Panc1 (cell line): ENCODE measurements at regions not wholly inside any gene's neighbourhood (a gene's known extent, or its start where the extent isn't known, plus 50 kb on each side); places are given as distances from the start of the nearest gene placed in this dataset.

Experiments used
- ATAC-seq: fragments of 200-7000 bp; cut with Tn5 transposase; 2 replicates; pipeline ENCODE4 v1.9.1; 2020; ENCODE audit warnings: mild to moderate bottlenecking, moderate library complexity
- BruUV-seq: library from RNA; stranded (reverse); fragments of 400-500 nt; replicated peaks from 2 replicates; lab custom pipeline; 2021; lab: Mats Ljungman, UMichigan
- CTCF ChIA-PET: fragments of 300-600 bp; sonication (Branson Sonifier 250); formaldehyde crosslinking; loops from one replicate; lab custom pipeline; 2022; ENCODE audit warnings: antibody characterized with exemption; lab: Charles Lee
- POLR2A ChIA-PET: fragments of 300-600 bp; sonication (Branson Sonifier 250); formaldehyde crosslinking; loops from one replicate; lab custom pipeline; 2022; ENCODE audit warnings: antibody characterized with exemption; lab: Charles Lee
- DNase-seq: peaks from one replicate; pipeline ENCODE4 v3.0.0-alpha.2; 2010; ENCODE audit warnings: low read depth, low spot score
- H3K27ac ChIP-seq: 2 replicates; pipeline ENCODE4 v1.5.1; 2011; ENCODE audit warnings: mild to moderate bottlenecking, low read length, inconsistent platforms
- H3K27me3 ChIP-seq: fragments of 200-500 bp; sonication (Bioruptor generic); 2 replicates; pipeline ENCODE4 v1.6.0; 2014; ENCODE audit warnings: low read length, inconsistent platforms; ENCODE audit not compliant: control insufficient read depth, insufficient read depth
- H3K36me3 ChIP-seq: fragments of 200-500 bp; sonication (Bioruptor generic); 2 replicates; pipeline ENCODE4 v1.5.1; 2014; ENCODE audit warnings: inconsistent platforms, mild to moderate bottlenecking, low read length, moderate library complexity; ENCODE audit not compliant: control insufficient read depth, insufficient read depth
- H3K4me1 ChIP-seq: 2 replicates; pipeline ENCODE4 v1.5.1; 2011; ENCODE audit warnings: inconsistent platforms, mild to moderate bottlenecking, low read length, moderate library complexity; ENCODE audit not compliant: control insufficient read depth, insufficient read depth
- H3K4me3 ChIP-seq, 2 experiments: 2 replicates each; pipeline ENCODE4 v1.5.1; 2011 to 2012; ENCODE audit warnings: low read depth in 2 of 2, low read length in 2 of 2, mild to moderate bottlenecking in 2 of 2, inconsistent platforms in 1 of 2, moderate library complexity in 1 of 2
- H3K9me3 ChIP-seq: fragments of 200-500 bp; sonication (Bioruptor generic); 2 replicates; pipeline ENCODE4 v1.5.1; 2014; ENCODE audit warnings: low read depth, mild to moderate bottlenecking, inconsistent platforms, low read length, moderate library complexity; ENCODE audit not compliant: control insufficient read depth, insufficient read depth
- CTCF ChIP-seq: fragments of 450-650 bp; IDR thresholded peaks from 2 replicates; pipeline ENCODE4 v1.5.1; 2017; ENCODE audit warnings: mild to moderate bottlenecking
- POLR2AphosphoS5 ChIP-seq: IDR thresholded peaks from 2 replicates; pipeline ENCODE4 v1.6.1; 2012; ENCODE audit warnings: mild to moderate bottlenecking, low read depth, low read length, moderate library complexity
- REST ChIP-seq, 2 experiments: IDR thresholded peaks; 2 replicates each; pipeline ENCODE4 v1.6.1; 2011 to 2012; ENCODE audit warnings: low read depth in 2 of 2, control low read depth in 1 of 2, low read length in 1 of 2, mild to moderate bottlenecking in 1 of 2, moderate library complexity in 1 of 2; ENCODE audit not compliant: insufficient read depth in 1 of 2
- SIN3A ChIP-seq: IDR thresholded peaks from 2 replicates; pipeline ENCODE4 v1.6.1; 2012; ENCODE audit warnings: low read depth, mild to moderate bottlenecking, low read length, moderate library complexity, borderline replicate concordance; ENCODE audit not compliant: insufficient read depth
- TCF7L2 ChIP-seq: IDR thresholded peaks from 2 replicates; pipeline ENCODE4 v1.6.1; 2011; ENCODE audit warnings: mild to moderate bottlenecking, low read depth, low read length, inconsistent platforms
- in situ Hi-C: cut with HindIII; loops from 2 replicates; pipeline ENCODE4 v1.10.0; 2016; ENCODE audit warnings: low sequenced_read_pairs, low pct_unique_long_range_greater_than_20kb
- intact Hi-C: fragments of 100-400 bp; cut with micrococcal nuclease; formaldehyde crosslinking; loops from one replicate; pipeline ENCODE4 v1.10.0; 2022; ENCODE audit not compliant: unreplicated experiment

GRCh38 chr13:93080587-93080986 is 146.0 kb upstream of the GPC6 start:
- no peak for DNase-seq
- in situ Hi-C loops: no loop called here

GRCh38 chr13:93086329-93086728 is 140.3 kb upstream of the GPC6 start:
- intact Hi-C loops: no loop called here
- ChIA-PET CTCF (no interaction called here), POLR2A (no interaction called here)
- H3K36me3 ChIP-seq: no peaks in the 10 kb centered on the region
- H3K9me3 ChIP-seq: no peaks in the 10 kb centered on the region
- no peaks in the 10 kb centered on the region for H3K27me3 ChIP-seq
- H3K4me3 ChIP-seq: no peak overlapping the region
- no peak overlapping the region for H3K27ac ChIP-seq
- no TSS peak for BruUV-seq
- ATAC-seq (no peak), DNase-seq (no peak)
- no peaks in the 10 kb centered on the region for H3K4me1 ChIP-seq
- in situ Hi-C loops: no loop called here
- no peak for TF ChIP-seq TCF7L2
- TF ChIP-seq SIN3A: no peak
- no peak for TF ChIP-seq REST (IDR thresholded peaks at IDR 0.05; ENCODE audit: insufficient read depth in 1 of 2, low read depth in 2 of 2, low read length in 1 of 2)

More at GRCh38 chr13:93080587-93080986, 146.0 kb upstream of the GPC6 start:
- BruUV-seq: no TSS peak
- ChIA-PET POLR2A (no interaction called here), CTCF (no interaction called here)
- Histone ChIP-seq H3K4me1 (no peaks in the 10 kb centered on the region), H3K9me3 (no peaks in the 10 kb centered on the region), H3K36me3 (no peaks in the 10 kb centered on the region), H3K27me3 (no peaks in the 10 kb centered on the region), H3K27ac (no peak overlapping the region), H3K4me3 (no peak overlapping the region)
- no peak for ATAC-seq
- no peak for TF ChIP-seq CTCF
- no peak for TF ChIP-seq POLR2AphosphoS5
- TF ChIP-seq REST (IDR thresholded peaks at IDR 0.05; ENCODE audit: insufficient read depth in 1 of 2, low read depth in 2 of 2, low read length in 1 of 2): no peak
- no peak for TF ChIP-seq TCF7L2
- TF ChIP-seq SIN3A: no peak
- intact Hi-C loops: no loop called here
